ENCODE measurements at regions not wholly inside any gene's neighbourhood (a gene's known extent, or its start where the extent isn't known, plus 50 kb on each side); places are given as distances from the start of the nearest gene placed in this dataset.

DNA sequence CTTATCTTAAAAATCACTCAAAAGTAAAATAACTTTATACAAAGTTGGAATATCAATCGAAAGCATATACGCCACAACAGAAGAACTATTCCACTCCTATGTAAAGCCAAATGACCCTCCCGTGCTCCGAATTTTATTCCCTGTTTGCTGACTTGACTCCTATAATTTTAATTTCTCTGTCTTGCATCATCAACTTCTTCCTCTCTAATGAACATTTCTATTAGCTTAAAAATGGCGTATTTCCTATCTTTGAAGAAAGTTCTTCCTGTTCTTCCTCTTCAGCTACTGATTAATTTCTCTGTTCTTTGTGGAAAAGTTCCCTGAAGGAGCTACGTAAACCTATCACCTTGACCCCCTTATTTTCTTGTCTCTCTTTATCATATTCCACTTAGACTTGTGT, 389.3 kb downstream of the LMO7 start:
- Histone ChIP-seq H3K4me3 (ENCODE audit: insufficient read depth, low read depth, low read length) (no peak overlapping the region), H3K27ac (ENCODE audit: low read depth, low read length) (no peak overlapping the region), H4K20me1 (ENCODE audit: insufficient read depth, low read length) (no peaks in the 10 kb centered on the region), H2AFZ (ENCODE audit: low read depth, low read length) (no peak overlapping the region), H3K36me3 (ENCODE audit: insufficient read depth, low read length) (no peaks in the 10 kb centered on the region), H3K4me2 (ENCODE audit: low read length) (no peak overlapping the region), H3K79me2 (ENCODE audit: insufficient read depth, low read length) (no peaks in the 10 kb centered on the region), H3K9me3 (ENCODE audit: insufficient read depth, low read depth, low read length) (no peaks in the 10 kb centered on the region), H3K9ac (ENCODE audit: low read length) (no peak overlapping the region), H3K27me3 (ENCODE audit: insufficient read depth, low read length) (no peaks in the 10 kb centered on the region), H3K4me1 (ENCODE audit: insufficient read depth, low read length) (no peaks in the 10 kb centered on the region)
- DNase-seq (ENCODE audit: low read depth) (no peak), FAIRE-seq (no peak)
- peaks cover 3% of the 10 kb centered on the region for H3K9me3 Mint-ChIP-seq (ENCODE audit: unreplicated experiment)
- peaks cover 16% of the 10 kb centered on the region for H3K4me1 Mint-ChIP-seq (ENCODE audit: low read depth, unreplicated experiment)
- no peak overlapping the region for H3K27ac Mint-ChIP-seq (ENCODE audit: unreplicated experiment)
- H3K4me3 Mint-ChIP-seq (ENCODE audit: unreplicated experiment), result no peak overlapping the region
- TF ChIP-seq EZH2 (IDR thresholded peaks at IDR 0.05; ENCODE audit: insufficient read depth, low read length), result no peak
- TF ChIP-seq, protein P1, sequence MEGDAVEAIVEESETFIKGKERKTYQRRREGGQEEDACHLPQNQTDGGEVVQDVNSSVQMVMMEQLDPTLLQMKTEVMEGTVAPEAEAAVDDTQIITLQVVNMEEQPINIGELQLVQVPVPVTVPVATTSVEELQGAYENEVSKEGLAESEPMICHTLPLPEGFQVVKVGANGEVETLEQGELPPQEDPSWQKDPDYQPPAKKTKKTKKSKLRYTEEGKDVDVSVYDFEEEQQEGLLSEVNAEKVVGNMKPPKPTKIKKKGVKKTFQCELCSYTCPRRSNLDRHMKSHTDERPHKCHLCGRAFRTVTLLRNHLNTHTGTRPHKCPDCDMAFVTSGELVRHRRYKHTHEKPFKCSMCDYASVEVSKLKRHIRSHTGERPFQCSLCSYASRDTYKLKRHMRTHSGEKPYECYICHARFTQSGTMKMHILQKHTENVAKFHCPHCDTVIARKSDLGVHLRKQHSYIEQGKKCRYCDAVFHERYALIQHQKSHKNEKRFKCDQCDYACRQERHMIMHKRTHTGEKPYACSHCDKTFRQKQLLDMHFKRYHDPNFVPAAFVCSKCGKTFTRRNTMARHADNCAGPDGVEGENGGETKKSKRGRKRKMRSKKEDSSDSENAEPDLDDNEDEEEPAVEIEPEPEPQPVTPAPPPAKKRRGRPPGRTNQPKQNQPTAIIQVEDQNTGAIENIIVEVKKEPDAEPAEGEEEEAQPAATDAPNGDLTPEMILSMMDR (IDR thresholded peaks at IDR 0.05; ENCODE audit: insufficient read depth, low read depth, low read length), result no peak
- no peaks in the 10 kb centered on the region for H3K36me3 Mint-ChIP-seq (ENCODE audit: low read depth, unreplicated experiment)
- no peaks in the 10 kb centered on the region for H3K27me3 Mint-ChIP-seq (ENCODE audit: low read depth, unreplicated experiment)

DNA sequence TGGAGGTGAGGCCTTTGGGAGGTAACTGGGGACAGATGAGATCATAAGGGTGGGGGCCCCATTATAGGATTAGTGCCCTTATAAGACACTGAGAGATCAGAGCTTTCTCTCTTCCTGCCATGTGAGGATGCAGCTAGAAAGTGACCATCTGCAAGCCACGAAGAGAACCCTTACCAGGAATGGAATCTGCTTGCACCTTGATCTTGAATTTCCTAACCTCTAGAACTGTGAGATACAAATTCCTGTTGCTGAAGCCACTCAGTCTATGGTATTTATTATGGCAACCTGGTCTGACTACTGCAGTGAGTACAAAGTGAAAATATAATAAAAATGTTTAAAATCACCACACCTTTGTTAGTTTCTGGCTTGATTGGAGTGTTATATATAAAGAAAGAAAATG, 388.0 kb downstream of the LMO7 start:
- H3K4me1 ChIP-seq (ENCODE audit: insufficient read depth, low read length), result no peaks in the 10 kb centered on the region
- H3K27me3 ChIP-seq (ENCODE audit: insufficient read depth, low read length), result no peaks in the 10 kb centered on the region
- H2AFZ ChIP-seq (ENCODE audit: low read depth, low read length), result no peak overlapping the region
- H3K9me3 ChIP-seq (ENCODE audit: insufficient read depth, low read depth, low read length), result no peaks in the 10 kb centered on the region
- DNase-seq (ENCODE audit: low read depth) (no peak), FAIRE-seq (no peak)
- TF ChIP-seq, protein P1 (IDR thresholded peaks at IDR 0.05; ENCODE audit: insufficient read depth, low read depth, low read length), result no peak
- no peak for TF ChIP-seq EZH2 (IDR thresholded peaks at IDR 0.05; ENCODE audit: insufficient read depth, low read length)
- no peak overlapping the region for H3K4me3 Mint-ChIP-seq (ENCODE audit: unreplicated experiment)
- peaks cover 3% of the 10 kb centered on the region for H3K9me3 Mint-ChIP-seq (ENCODE audit: unreplicated experiment)
- no peaks in the 10 kb centered on the region for H4K20me1 ChIP-seq (ENCODE audit: insufficient read depth, low read length)
- peaks cover 16% of the 10 kb centered on the region for H3K4me1 Mint-ChIP-seq (ENCODE audit: low read depth, unreplicated experiment)
- H3K27me3 Mint-ChIP-seq (ENCODE audit: low read depth, unreplicated experiment), result no peaks in the 10 kb centered on the region
- H3K4me3 ChIP-seq (ENCODE audit: insufficient read depth, low read depth, low read length), result no peak overlapping the region
- H3K9ac ChIP-seq (ENCODE audit: low read length), result no peak overlapping the region
- H3K27ac ChIP-seq (ENCODE audit: low read depth, low read length), result no peak overlapping the region
- H3K4me2 ChIP-seq (ENCODE audit: low read length), result no peak overlapping the region
- H3K27ac Mint-ChIP-seq (ENCODE audit: unreplicated experiment), result peak overlapping the region; percentile 83
- H3K36me3 Mint-ChIP-seq (ENCODE audit: low read depth, unreplicated experiment), result no peaks in the 10 kb centered on the region
- no peaks in the 10 kb centered on the region for H3K79me2 ChIP-seq (ENCODE audit: insufficient read depth, low read length)
- H3K36me3 ChIP-seq (ENCODE audit: insufficient read depth, low read length), result no peaks in the 10 kb centered on the region

DNA sequence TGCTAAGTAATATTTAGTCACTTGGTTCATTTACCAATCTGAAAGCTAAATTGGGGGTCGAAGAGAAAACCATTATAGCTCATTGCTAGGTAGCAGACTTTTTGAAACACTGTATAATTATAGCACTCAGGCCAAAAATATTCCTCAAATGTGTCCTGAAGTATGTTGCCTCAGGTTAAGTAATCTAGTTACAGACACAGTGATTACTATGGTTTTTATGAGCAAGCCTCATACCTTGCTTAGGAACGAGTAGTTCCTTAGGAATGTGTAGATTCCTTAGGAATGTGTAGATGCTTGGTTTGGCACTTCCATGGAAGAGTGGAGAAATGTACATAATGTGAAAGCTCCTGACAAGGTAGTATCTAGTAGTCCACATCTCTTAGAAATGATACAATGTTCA, 387.5 kb downstream of the LMO7 start:
- no peaks in the 10 kb centered on the region for H3K9me3 ChIP-seq (ENCODE audit: insufficient read depth, low read depth, low read length)
- no peaks in the 10 kb centered on the region for H4K20me1 ChIP-seq (ENCODE audit: insufficient read depth, low read length)
- H3K4me1 ChIP-seq (ENCODE audit: insufficient read depth, low read length), result no peaks in the 10 kb centered on the region
- Mint-ChIP-seq H3K9me3 (ENCODE audit: unreplicated experiment) (peaks cover 3% of the 10 kb centered on the region), H3K27me3 (ENCODE audit: low read depth, unreplicated experiment) (no peaks in the 10 kb centered on the region), H3K4me3 (ENCODE audit: unreplicated experiment) (no peak overlapping the region), H3K36me3 (ENCODE audit: low read depth, unreplicated experiment) (no peaks in the 10 kb centered on the region), H3K4me1 (ENCODE audit: low read depth, unreplicated experiment) (peaks cover 16% of the 10 kb centered on the region), H3K27ac (ENCODE audit: unreplicated experiment) (peak overlapping the region; percentile 83)
- H3K27ac ChIP-seq (ENCODE audit: low read depth, low read length), result no peak overlapping the region
- H3K79me2 ChIP-seq (ENCODE audit: insufficient read depth, low read length), result no peaks in the 10 kb centered on the region
- peak; percentile 37 for DNase-seq (ENCODE audit: low read depth)
- no peaks in the 10 kb centered on the region for H3K36me3 ChIP-seq (ENCODE audit: insufficient read depth, low read length)
- no peaks in the 10 kb centered on the region for H3K27me3 ChIP-seq (ENCODE audit: insufficient read depth, low read length)
- H3K4me2 ChIP-seq (ENCODE audit: low read length), result peak overlapping the region; percentile 26
- no peak overlapping the region for H3K9ac ChIP-seq (ENCODE audit: low read length)
- FAIRE-seq, result peak; percentile 20
- TF ChIP-seq, protein P1 (IDR thresholded peaks at IDR 0.05; ENCODE audit: insufficient read depth, low read depth, low read length), result no peak
- no peak for TF ChIP-seq EZH2 (IDR thresholded peaks at IDR 0.05; ENCODE audit: insufficient read depth, low read length)
- no peak overlapping the region for H2AFZ ChIP-seq (ENCODE audit: low read depth, low read length)
- H3K4me3 ChIP-seq (ENCODE audit: insufficient read depth, low read depth, low read length), result no peak overlapping the region
